WERI-Rb-1 (cell line): ENCODE measurements at regions not wholly inside any gene's neighbourhood (a gene's known extent, or its start where the extent isn't known, plus 50 kb on each side); places are given as distances from the start of the nearest gene placed in this dataset.

Source experiments
- DNase-seq: peaks from one replicate; pipeline ENCODE4 v3.0.0-alpha.2; 2020
- H3K27ac ChIP-seq: fragments of 250-450 bp; sonication (Bioruptor Pico); 2 replicates; pipeline ENCODE4 v1.5.1; 2020; ENCODE audit warnings: mild to moderate bottlenecking, moderate library complexity
- H3K27me3 ChIP-seq: fragments of 250-450 bp; sonication (Bioruptor Pico); 2 replicates; pipeline ENCODE4 v1.5.1; 2021; ENCODE audit warnings: mild to moderate bottlenecking, low read depth, moderate library complexity; ENCODE audit not compliant: insufficient read depth, severe bottlenecking
- H3K36me3 ChIP-seq: fragments of 250-450 bp; sonication (Bioruptor Pico); 2 replicates; pipeline ENCODE4 v1.5.1; 2020; ENCODE audit warnings: mild to moderate bottlenecking, moderate library complexity
- H3K4me3 ChIP-seq: 2 replicates; pipeline ENCODE4 v1.5.1; 2011; ENCODE audit warnings: low read depth, mild to moderate bottlenecking, control low read depth, low read length
- H3K9me3 ChIP-seq: fragments of 250-450 bp; sonication (Bioruptor Pico); 2 replicates; pipeline ENCODE4 v1.5.1; 2021; ENCODE audit warnings: mild to moderate bottlenecking, moderate library complexity; ENCODE audit not compliant: severe bottlenecking
- TF ChIP-seq, protein P1 (sequence below): IDR thresholded peaks from 2 replicates; pipeline ENCODE4 v1.5.1; 2011; ENCODE audit warnings: low read depth, mild to moderate bottlenecking, control low read depth, inconsistent platforms, low read length

DNA sequence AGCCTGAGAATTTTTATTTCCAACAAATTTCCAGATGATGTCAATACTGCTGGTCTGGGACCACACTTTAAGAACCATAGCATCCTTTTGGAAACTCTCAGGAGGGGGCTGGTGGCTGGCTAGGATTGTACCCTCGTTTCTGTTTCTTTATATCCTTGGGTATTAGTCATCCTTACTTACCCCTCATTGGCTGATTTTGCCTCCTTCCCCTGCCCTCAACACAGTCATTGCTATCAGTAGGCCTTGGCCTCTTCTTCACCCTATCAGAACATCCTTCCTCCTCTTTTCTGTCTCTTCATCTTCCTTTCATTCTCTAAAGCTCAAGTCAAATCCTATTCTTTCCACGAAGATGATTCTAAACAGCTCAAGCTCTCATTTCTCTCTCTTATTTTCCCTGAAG lies 148.5 kb downstream of the ELOVL4 start:
- Histone ChIP-seq H3K27me3 (no peaks in the 10 kb centered on the region), H3K36me3 (no peaks in the 10 kb centered on the region), H3K4me3 (no peak overlapping the region), H3K27ac (no peak overlapping the region), H3K9me3 (no peaks in the 10 kb centered on the region)
- TF ChIP-seq, protein P1, sequence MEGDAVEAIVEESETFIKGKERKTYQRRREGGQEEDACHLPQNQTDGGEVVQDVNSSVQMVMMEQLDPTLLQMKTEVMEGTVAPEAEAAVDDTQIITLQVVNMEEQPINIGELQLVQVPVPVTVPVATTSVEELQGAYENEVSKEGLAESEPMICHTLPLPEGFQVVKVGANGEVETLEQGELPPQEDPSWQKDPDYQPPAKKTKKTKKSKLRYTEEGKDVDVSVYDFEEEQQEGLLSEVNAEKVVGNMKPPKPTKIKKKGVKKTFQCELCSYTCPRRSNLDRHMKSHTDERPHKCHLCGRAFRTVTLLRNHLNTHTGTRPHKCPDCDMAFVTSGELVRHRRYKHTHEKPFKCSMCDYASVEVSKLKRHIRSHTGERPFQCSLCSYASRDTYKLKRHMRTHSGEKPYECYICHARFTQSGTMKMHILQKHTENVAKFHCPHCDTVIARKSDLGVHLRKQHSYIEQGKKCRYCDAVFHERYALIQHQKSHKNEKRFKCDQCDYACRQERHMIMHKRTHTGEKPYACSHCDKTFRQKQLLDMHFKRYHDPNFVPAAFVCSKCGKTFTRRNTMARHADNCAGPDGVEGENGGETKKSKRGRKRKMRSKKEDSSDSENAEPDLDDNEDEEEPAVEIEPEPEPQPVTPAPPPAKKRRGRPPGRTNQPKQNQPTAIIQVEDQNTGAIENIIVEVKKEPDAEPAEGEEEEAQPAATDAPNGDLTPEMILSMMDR = no peak
- no peak for DNase-seq

DNA sequence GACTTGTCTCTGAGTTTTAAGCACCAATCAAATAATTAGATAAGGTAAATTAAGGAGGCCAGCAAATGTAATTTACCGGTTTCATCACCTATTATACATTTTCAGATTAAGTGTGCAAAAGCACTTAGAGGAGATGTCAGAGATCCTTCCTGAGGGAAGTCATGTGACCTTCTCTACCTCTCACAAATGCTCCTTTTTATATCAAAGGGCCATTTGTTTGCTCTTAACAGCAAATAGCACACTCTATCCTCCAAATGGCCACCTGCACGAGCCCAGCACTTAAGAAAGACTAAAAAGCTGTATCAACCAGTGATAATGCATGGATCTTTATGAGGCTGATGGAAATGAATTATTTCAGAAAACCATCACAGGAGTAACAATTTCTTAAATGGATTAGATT lies 149.4 kb downstream of the ELOVL4 start:
- H3K9me3 ChIP-seq = no peaks in the 10 kb centered on the region
- no peaks in the 10 kb centered on the region for H3K27me3 ChIP-seq
- TF ChIP-seq, protein P1 = no peak
- no peak for DNase-seq
- no peak overlapping the region for H3K27ac ChIP-seq
- no peaks in the 10 kb centered on the region for H3K36me3 ChIP-seq
- no peak overlapping the region for H3K4me3 ChIP-seq

DNA sequence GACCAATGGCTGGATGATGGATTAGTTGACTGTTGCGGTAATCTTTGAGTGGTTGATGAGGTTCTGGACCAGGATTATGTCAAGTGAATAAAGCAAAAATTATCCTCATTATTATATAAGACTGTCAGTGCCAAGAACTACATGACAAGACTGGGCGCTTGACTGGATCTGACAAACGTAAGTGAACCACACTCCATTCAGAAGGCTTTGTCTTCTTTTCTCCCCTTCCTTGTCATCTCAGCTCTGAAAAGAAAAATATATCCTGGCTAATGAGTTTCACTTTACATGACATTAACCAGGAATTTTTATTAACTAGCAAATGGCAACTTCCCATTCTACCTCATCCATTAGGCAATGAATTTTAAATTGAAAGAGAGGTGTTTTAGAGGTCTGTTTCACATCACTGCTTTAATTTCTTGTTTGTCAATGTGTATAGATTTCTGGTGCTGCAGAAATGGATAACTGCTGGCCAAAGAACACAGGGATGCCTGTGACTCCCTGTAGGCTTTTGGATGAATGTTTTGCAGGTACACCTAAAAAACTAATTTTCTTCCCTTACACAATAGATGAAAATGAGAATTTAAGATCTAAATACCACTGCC lies 150.1 kb downstream of the ELOVL4 start:
- Histone ChIP-seq H3K27me3 (no peaks in the 10 kb centered on the region), H3K9me3 (no peaks in the 10 kb centered on the region), H3K36me3 (no peaks in the 10 kb centered on the region), H3K27ac (no peak overlapping the region), H3K4me3 (no peak overlapping the region)
- DNase-seq = no peak
- TF ChIP-seq, protein P1 = no peak

DNA sequence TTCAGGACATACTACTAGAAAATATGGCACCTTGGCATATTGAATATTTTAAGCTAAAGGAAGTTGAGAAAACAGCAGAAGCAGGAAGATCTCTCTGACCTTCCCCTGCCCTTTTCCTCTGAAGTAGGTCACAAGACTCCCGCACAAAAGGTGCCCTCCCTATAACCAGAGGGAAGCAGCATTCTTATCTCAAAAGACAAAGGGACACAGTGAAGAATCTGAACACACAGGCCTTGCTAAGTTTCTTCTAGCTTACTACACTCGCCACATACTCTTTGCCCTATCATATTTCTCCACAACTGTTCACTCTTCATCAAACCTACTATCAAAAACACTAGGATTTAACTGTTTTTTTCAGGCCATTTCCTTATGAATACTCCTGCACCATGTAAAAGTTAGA lies 151.2 kb downstream of the ELOVL4 start:
- no peaks in the 10 kb centered on the region for H3K36me3 ChIP-seq
- no peaks in the 10 kb centered on the region for H3K27me3 ChIP-seq
- TF ChIP-seq, protein P1 = no peak
- H3K27ac ChIP-seq = no peak overlapping the region
- no peak for DNase-seq
- no peak overlapping the region for H3K4me3 ChIP-seq
- H3K9me3 ChIP-seq = no peaks in the 10 kb centered on the region

DNA sequence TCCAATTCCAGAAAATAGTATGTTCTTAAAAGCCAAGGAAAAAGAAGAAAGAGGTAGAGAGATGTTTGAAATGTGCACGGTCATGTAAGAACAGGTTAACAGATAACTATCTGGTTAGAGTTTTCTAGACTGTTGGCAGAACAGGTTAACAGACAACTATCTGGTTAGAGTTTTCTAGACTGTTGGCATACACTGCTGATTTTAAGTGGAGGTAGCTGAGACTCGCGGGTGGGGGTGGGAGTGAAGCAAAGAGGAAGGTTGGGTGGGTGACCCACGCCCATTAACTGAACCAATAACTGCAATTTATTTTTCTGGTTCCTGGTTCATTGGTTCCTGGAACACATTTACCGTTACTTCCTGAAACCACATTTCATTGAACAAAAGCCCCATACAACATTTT lies 157.5 kb downstream of the ELOVL4 start:
- Histone ChIP-seq H3K9me3 (no peaks in the 10 kb centered on the region), H3K36me3 (no peaks in the 10 kb centered on the region), H3K27ac (no peak overlapping the region), H3K4me3 (no peak overlapping the region), H3K27me3 (no peaks in the 10 kb centered on the region)
- DNase-seq = no peak
- TF ChIP-seq, protein P1 = no peak

- DNase-seq = no peak
- no peaks in the 10 kb centered on the region for H3K36me3 ChIP-seq
- H3K9me3 ChIP-seq = no peaks in the 10 kb centered on the region
- H3K27ac ChIP-seq = no peak overlapping the region
- H3K27me3 ChIP-seq = no peaks in the 10 kb centered on the region
- TF ChIP-seq, protein P1 = no peak
- H3K4me3 ChIP-seq = no peak overlapping the region
Measured at GRCh38 chr6:79788756-79789155, 157.6 kb downstream of the SH3BGRL2 start.
